ENCODE measurements at regions not wholly inside any gene's neighbourhood (a gene's known extent, or its start where the extent isn't known, plus 50 kb on each side); places are given as distances from the start of the nearest gene placed in this dataset.

DNA sequence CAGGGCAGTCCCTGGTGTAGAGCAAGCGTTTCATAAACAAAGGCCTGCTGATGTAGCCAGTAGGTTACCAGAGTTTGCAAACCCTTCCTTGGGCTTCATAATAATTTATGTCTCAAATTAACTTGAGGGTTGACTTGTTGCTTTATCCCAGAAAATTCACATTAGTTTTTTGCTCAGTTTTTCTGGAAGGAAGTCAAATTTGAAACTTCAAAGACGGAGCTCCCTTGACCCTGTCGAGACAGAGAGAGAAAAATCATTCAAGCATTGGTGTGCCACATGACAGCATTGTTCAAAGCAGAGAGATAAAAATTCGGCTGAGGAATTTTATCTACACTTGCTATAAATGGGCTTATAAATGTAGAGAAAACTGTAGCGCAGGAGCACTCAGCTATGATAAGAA, 627.7 kb downstream of the TNS3 start:
- TF ChIP-seq, protein P1, sequence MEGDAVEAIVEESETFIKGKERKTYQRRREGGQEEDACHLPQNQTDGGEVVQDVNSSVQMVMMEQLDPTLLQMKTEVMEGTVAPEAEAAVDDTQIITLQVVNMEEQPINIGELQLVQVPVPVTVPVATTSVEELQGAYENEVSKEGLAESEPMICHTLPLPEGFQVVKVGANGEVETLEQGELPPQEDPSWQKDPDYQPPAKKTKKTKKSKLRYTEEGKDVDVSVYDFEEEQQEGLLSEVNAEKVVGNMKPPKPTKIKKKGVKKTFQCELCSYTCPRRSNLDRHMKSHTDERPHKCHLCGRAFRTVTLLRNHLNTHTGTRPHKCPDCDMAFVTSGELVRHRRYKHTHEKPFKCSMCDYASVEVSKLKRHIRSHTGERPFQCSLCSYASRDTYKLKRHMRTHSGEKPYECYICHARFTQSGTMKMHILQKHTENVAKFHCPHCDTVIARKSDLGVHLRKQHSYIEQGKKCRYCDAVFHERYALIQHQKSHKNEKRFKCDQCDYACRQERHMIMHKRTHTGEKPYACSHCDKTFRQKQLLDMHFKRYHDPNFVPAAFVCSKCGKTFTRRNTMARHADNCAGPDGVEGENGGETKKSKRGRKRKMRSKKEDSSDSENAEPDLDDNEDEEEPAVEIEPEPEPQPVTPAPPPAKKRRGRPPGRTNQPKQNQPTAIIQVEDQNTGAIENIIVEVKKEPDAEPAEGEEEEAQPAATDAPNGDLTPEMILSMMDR (IDR thresholded peaks at IDR 0.05; ENCODE audit: unreplicated experiment in 3 of 3): no peak
- Mint-ChIP-seq H3K27ac (peak overlapping the region; percentile 53 to 81 (median 79)), H3K27me3 (ENCODE audit: low read depth) (no peaks in the 10 kb centered on the region), H3K4me3 (no peak overlapping the region), H3K9me3 (peaks cover 5% of the 10 kb centered on the region), H3K4me1 (peaks cover 40% of the 10 kb centered on the region), H3K36me3 (ENCODE audit: low read depth) (peaks cover 1% of the 10 kb centered on the region)

DNA sequence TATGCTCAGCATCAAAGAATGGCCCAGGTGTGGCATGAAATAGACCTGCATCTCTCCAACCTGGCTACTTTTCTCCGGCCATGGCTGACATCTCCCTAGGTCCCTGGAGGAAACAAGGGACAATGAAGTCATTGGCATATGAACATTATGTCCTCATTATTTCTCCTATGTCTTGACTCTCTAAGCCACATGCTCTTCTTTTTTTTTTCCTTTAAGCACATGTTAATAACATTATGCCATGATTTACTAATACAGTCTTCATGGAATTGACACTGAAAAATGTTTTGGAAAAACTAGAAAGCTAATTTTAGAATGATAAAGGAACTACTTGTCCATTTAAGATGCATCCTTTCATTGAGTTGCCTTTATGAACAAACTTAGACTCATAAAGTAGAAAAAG, 628.9 kb downstream of the TNS3 start:
- TF ChIP-seq, protein P1 (IDR thresholded peaks at IDR 0.05; ENCODE audit: unreplicated experiment in 3 of 3): no peak
- Mint-ChIP-seq H3K4me1 (peaks cover 44% of the 10 kb centered on the region), H3K27ac (peak overlapping the region; percentile 53 to 81 (median 79)), H3K9me3 (no peaks in the 10 kb centered on the region), H3K36me3 (ENCODE audit: low read depth) (no peaks in the 10 kb centered on the region), H3K27me3 (ENCODE audit: low read depth) (no peaks in the 10 kb centered on the region), H3K4me3 (no peak overlapping the region)

DNA sequence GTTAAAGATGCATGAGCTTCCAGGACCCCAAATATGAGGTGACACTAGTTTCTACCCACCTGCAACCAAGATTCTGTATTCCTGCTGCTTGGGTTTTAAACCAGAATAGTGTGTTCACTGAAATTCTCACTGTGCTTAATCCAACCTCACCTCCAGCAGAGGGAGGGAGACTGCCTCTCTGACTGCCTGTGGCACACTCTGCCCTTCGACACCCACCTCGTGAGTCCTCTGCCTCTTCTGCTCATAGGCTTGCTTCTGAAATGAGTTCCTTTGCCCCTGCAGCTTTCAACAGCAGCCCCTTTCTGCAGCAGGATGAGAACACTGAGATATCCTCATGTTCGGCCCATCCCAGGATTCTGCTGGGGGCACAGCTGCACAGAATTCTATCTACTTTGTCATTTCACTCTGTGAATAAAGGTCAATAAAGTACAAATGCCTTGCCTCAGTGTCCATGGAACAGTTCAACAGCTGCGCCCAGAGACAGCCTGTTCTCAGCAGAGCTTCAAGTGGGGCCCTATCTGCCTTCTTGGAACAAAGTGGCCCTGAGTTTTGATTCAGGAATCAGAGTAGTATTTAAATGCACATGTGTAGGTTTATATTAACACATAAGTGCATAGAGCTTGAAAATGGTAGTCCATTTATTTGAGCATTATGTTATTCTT, 632.5 kb downstream of the TNS3 start:
- no peak overlapping the region for H3K27ac Mint-ChIP-seq
- no peaks in the 10 kb centered on the region for H3K9me3 Mint-ChIP-seq
- peaks cover 26% of the 10 kb centered on the region for H3K4me1 Mint-ChIP-seq

DNA sequence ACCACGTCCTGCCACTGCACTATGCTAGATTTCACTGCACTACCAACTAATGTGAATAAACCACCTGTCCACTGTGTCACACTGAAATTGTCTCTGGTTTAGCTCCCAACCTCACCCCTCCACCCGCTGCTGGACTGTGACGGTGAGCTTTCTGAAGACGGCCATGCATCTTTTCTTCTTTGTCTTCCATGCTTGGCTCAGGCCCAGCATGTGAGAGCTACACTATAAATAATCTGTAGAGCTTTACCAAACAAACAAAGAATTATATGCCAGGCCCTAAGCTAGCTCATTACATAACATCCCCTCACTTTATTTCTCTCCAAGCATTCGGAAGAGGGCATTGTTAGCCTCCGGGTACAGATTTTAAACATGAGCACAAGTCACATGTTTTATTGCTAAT, 633.2 kb downstream of the TNS3 start:
- no peak overlapping the region for H3K4me3 Mint-ChIP-seq
- peaks cover 19% of the 10 kb centered on the region for H3K4me1 Mint-ChIP-seq
- H3K36me3 Mint-ChIP-seq (ENCODE audit: low read depth): no peaks in the 10 kb centered on the region

More for the DNA sequence above, 632.5 kb downstream of the TNS3 start:
- Mint-ChIP-seq H3K27me3 (ENCODE audit: low read depth) (peaks cover 5% of the 10 kb centered on the region), H3K4me3 (no peak overlapping the region), H3K36me3 (ENCODE audit: low read depth) (no peaks in the 10 kb centered on the region)
- TF ChIP-seq, protein P1 (IDR thresholded peaks at IDR 0.05; ENCODE audit: unreplicated experiment in 3 of 3): no peak

DNA sequence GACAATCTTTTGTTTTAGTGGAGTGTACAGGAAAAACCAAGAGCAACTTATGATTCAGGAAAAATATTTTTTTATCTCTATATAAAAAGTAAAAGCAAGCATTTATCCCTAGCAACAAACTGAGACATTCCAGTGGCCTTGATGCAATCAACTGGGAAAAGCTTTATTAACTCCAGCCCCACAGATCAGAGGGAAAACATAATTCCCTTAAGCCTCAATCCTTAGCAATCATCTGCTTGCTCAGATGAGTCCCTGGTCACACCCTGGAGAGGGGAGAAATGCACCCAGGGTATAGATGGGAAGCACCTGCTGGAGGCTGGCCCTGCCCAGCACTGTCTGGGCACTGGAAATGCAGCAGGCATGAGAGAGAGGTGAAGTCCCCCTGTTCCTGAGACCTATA, 636.6 kb downstream of the TNS3 start:
- Mint-ChIP-seq H3K36me3 (ENCODE audit: low read depth) (no peaks in the 10 kb centered on the region), H3K4me3 (no peak overlapping the region), H3K27me3 (ENCODE audit: low read depth) (peaks cover 9% of the 10 kb centered on the region), H3K4me1 (peaks cover 12% of the 10 kb centered on the region), H3K27ac (peak overlapping the region in 1 of 3 experiments; percentile 8), H3K9me3 (no peaks in the 10 kb centered on the region)
- TF ChIP-seq, protein P1 (IDR thresholded peaks at IDR 0.05; ENCODE audit: unreplicated experiment in 3 of 3): no peak

More for the DNA sequence above, 633.2 kb downstream of the TNS3 start:
- H3K27me3 Mint-ChIP-seq (ENCODE audit: low read depth): peaks cover 5% of the 10 kb centered on the region
- H3K27ac Mint-ChIP-seq: peak overlapping the region in 1 of 3 experiments; percentile 57
- no peaks in the 10 kb centered on the region for H3K9me3 Mint-ChIP-seq
- TF ChIP-seq, protein P1 (IDR thresholded peaks at IDR 0.05; ENCODE audit: unreplicated experiment in 3 of 3): no peak

DNA sequence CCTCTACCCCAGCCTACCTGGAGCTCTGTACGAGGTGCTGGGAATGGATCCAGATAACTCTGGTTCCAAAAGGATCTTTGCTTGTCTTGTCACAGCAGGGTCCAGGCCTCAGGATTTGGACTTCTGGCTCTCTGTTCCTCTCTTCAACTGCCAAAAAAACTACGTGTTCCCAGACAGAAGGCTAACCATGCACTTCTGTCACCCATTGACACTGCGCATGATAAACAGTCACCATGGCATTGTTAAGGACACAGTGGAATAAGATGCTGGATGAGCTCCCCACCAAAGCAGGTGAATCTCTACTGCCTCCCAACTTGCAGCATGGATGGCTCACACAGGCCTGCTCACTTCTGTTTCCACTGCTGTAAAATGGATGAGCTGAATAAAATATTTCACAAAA, 637.9 kb downstream of the TNS3 start:
- TF ChIP-seq, protein P1 (IDR thresholded peaks at IDR 0.05; ENCODE audit: unreplicated experiment in 3 of 3): no peak
- Mint-ChIP-seq H3K4me1 (peaks cover 5% of the 10 kb centered on the region), H3K9me3 (no peaks in the 10 kb centered on the region), H3K4me3 (no peak overlapping the region), H3K36me3 (ENCODE audit: low read depth) (no peaks in the 10 kb centered on the region), H3K27me3 (ENCODE audit: low read depth) (peaks cover 9% of the 10 kb centered on the region), H3K27ac (peak overlapping the region in 1 of 3 experiments; percentile 35)

All from nephron (organoid).